ENCODE measurements at regions not wholly inside any gene's neighbourhood (a gene's known extent, or its start where the extent isn't known, plus 50 kb on each side); places are given as distances from the start of the nearest gene placed in this dataset.
"Not testable (repeated sequence)": the region's sequence is repeated elsewhere in the genome, so short reads cannot be mapped to it uniquely, and the experiment has no call there.

DNA sequence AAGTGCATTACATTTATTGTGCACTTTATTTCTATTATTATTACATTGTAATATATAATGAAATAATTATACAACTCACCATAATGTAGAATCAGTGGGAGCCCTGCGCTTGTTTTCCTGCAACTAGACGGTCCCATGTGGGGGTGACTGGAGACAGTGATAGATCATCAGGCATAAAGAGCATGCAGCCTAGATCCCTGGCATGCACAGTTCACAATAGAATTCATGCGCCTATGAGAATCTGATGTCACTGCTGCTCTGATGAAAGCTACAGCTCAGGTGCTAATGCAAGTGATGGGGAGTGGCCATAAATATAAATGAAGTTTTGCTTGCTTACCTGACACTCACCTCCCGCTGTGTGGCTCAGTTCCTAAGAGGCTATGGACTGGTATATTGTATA is 278.4 kb upstream of the ADGRL3 start:
- DNase-seq (ENCODE audit: extremely low read depth in 1 of 11, low read depth in 9 of 11, low spot score in 4 of 11), result not testable (repeated sequence)

DNA sequence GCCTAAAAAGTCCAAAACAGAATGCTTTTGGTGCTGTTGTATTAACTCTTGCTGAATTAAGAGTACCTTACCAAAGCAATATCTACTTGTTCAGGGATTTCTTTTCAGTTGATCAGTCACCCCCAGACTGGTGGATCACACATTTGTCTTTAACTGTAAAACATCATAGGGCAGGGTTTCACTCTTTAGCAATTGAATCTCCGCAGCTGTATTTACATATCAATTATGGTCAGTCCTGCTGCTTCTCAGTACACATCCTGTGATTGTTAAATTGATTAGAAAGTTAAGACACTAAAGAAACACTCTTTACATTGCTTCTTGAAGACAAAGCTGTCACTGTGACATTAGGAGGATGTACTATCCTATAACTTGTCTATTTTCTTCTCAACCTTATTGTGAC is 277.1 kb upstream of the ADGRL3 start:
- DNase-seq (ENCODE audit: extremely low read depth in 1 of 11, low read depth in 9 of 11, low spot score in 4 of 11), result no peak

- no peak for DNase-seq (ENCODE audit: extremely low read depth in 1 of 11, low read depth in 9 of 11, low spot score in 4 of 11)
These were observed 273.5 kb upstream of the ADGRL3 start for GRCh38 chr4:60926624-60927023.

DNA sequence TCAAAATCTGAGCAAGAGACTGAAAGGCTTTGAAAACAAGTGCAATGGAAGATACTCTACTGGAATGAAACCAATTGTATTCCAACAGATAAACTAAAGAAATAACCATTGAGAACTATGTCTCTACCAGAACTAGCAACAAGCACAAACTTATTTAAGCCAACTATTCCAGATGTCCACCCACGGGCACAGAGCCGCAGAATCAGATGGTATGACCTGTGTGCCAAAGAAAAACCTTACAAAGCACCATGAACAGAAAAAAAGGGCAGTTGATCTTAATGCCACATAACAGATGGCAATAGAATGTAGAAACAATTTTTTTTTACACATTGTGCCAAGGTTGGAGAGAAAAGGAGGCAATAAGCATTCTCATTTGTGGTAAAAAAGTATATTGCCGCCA is 269.3 kb upstream of the ADGRL3 start:
- no peak for DNase-seq (ENCODE audit: extremely low read depth in 1 of 11, low read depth in 9 of 11, low spot score in 4 of 11)

DNA sequence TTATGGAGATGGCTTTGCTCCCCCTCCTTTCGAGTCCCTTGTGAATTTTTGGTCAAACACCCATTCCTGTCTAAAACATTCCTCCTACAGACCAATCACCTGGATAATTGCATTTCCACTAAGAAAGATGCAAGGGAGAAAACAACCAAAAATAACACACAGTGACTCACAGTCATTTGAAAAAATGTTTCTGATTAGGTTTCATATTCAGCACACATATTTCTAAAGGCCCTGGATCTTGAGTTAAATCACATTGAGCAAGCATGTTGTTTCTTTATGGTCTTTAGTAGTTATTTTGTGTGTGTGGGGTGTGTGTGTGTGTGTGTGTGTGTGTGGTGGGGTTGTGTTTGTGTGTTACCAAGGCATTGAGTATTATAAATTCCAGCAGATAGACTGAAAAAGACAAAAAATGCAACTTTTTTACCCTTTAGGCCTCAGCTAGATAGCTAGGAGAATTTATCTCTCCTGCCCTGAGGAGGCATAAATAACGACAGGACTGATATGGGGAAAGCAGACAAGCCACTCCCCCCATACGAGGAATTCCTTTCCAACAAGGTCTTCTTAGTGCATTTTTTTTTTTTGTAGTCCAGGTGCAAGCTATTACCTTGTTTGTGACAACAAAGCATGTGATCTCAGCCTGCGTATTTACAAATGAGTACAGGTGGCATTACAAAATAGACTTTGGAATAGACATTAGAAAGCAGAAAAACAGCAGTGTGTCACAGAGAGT is 265.4 kb upstream of the ADGRL3 start:
- DNase-seq (ENCODE audit: extremely low read depth in 1 of 11, low read depth in 9 of 11, low spot score in 4 of 11), result peak in 2 of 11 donors; percentile 7 to 16

- DNase-seq (ENCODE audit: extremely low read depth in 1 of 11, low read depth in 9 of 11, low spot score in 4 of 11), result no peak
These were observed 261.9 kb upstream of the ADGRL3 start for GRCh38 chr4:60938181-60938580.

DNA sequence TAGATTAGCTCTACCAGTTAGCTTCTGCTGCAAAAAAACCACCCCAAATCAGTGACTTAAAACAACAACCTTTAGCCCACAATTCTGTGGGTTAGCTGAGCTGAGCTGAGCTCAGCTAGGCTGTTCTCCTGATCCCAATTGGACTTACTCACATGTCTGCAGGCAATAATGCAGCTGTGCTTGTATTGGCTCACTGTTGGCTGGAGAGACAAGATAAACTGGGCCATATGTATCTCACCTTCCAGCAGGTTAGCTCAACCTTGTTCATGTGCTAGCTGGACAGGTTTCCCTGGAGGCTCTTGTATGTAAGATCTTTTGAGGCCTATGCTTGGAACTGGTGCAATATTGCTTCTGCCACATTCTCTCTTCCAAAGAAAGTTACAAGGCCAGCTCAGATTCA is 261.5 kb upstream of the ADGRL3 start:
- DNase-seq (ENCODE audit: extremely low read depth in 1 of 11, low read depth in 9 of 11, low spot score in 4 of 11), result no peak

DNA sequence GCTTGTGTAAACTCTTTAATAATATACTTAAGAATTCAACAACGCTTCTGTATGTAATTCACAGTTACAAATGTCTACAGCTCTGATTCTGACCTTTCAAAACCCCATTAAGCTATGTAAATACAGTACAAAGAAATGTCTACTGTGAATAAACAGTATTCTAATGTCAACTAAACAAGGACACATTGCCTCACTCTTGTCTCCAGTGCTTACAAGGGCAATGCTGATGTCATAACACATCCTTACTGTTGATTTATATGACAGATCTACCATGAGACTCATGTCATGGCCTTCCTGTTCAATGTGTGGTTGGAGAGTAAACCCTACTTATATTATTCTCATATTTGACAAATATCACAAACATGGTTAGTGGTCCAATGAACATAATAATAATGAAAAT is 256.1 kb upstream of the ADGRL3 start:
- DNase-seq (ENCODE audit: extremely low read depth in 1 of 11, low read depth in 9 of 11, low spot score in 4 of 11), result no peak

DNA sequence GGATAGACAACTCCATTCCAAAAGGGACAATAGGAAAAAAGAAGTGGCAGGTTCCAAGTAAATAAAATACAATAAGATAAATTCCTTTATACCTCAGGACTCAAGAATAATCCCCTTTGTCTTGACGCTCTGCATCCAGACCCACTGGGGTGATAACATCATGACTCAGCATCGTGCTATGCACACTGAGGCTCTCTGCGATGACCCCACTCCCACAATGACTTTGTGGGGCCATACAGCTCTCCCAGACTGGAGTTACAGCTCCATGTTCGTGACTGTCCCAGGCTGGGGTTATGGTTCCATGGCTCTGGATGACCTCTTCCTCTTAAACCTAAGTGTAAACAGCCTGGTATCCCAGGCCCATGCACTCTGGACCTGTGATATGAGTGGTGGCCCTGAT is 254.5 kb upstream of the ADGRL3 start:
- DNase-seq (ENCODE audit: extremely low read depth in 1 of 11, low read depth in 9 of 11, low spot score in 4 of 11), result no peak

DNA sequence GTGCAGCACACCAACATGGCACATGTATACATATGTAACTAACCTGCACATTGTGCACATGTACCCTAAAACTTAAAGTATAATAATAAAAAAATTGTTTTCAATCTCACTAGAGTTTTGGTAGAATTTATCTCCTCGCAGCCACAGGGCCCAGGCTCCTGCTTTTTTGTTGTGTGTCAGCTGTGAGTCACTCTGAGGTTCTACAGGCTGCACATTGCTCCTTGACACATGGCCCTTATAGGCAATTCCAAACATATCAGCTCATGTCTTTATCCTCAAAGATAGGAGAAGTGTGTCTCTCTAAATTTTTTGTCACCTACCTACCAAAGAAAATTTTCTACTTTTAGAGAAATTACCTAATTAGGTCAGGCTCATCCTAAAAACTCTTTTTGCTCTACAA is 252.1 kb upstream of the ADGRL3 start:
- DNase-seq (ENCODE audit: extremely low read depth in 1 of 11, low read depth in 9 of 11, low spot score in 4 of 11), result no peak

- no peak for DNase-seq (ENCODE audit: extremely low read depth in 1 of 11, low read depth in 9 of 11, low spot score in 4 of 11)
These were observed 247.2 kb upstream of the ADGRL3 start for GRCh38 chr4:60952921-60953320.

DNA sequence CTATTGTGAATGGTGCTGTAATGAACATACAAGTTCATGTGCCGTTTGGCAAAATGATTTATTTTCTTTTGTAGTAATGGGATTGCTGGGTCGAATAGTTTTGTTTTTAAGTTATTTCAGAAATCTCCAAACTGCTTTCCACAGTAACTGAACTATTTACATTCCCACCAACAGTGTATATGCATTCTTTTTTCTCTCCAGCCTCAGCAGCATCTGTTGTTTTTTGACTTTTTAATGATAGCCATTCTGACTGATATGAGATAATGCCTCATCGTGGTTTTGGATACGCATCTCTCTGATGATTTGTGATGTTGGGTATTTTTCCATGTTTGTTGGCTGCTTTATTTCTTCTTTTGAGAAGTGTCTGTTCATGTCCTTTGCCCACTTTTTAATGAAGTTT is 246.3 kb upstream of the ADGRL3 start:
- no peak for DNase-seq (ENCODE audit: extremely low read depth in 1 of 11, low read depth in 9 of 11, low spot score in 4 of 11)

GRCh38 chr4:60962286-60962685 is 237.8 kb upstream of the ADGRL3 start:
- DNase-seq (ENCODE audit: extremely low read depth in 1 of 11, low read depth in 9 of 11, low spot score in 4 of 11), result no peak

GRCh38 chr4:60981534-60981933 is 218.6 kb upstream of the ADGRL3 start:
- no peak for DNase-seq (ENCODE audit: extremely low read depth in 1 of 11, low read depth in 9 of 11, low spot score in 4 of 11)

DNA sequence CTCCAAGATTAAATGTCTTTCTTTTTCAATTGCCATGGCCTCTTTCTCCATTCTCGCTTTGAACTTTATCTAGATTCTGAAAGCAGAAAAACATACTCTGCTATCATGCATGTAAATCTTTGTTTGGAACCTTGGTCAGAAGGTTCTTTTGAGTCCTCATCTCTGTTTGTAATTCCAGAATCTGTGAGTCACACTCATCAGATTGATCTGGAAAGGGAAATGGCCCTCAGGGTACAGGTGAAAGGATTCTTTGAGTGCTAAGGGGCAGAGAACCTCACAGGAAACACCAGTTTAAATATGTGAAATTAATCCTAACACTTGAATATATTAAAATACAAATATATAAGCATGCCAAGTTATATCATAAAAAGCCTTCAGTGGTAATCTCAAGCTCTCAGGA is 211.0 kb upstream of the ADGRL3 start:
- DNase-seq (ENCODE audit: extremely low read depth in 1 of 11, low read depth in 9 of 11, low spot score in 4 of 11), result no peak

GRCh38 chr4:60992037-60992436 is 208.1 kb upstream of the ADGRL3 start:
- no peak for DNase-seq (ENCODE audit: extremely low read depth in 1 of 11, low read depth in 9 of 11, low spot score in 4 of 11)

GRCh38 chr4:61003301-61003700 is 196.8 kb upstream of the ADGRL3 start:
- no peak for DNase-seq (ENCODE audit: extremely low read depth in 1 of 11, low read depth in 9 of 11, low spot score in 4 of 11)

DNA sequence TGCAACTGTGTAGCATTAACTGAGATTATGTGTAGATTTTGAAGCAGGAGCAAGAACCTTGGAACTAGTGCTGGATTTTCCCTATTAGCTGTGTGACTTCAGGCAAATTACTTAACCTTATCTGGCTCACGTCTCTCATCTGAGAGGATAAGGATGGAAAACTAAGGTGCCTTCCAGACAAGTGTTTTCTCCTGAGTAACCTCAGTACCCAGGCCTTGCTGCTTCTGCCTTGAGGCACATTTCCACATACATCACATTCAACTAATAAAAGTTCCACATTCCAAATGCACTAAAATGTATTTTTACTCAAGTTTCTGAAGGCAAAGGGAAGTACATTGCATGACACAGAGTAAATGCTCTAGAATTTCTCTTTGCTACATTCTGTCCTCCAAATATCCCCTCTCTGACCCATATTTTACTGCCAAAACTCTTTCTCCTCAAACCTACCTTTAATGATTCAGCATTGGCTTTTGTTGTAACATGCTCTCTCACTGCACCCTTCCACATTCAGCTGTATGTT is 195.4 kb upstream of the ADGRL3 start:
- no peak for DNase-seq (ENCODE audit: extremely low read depth in 1 of 11, low read depth in 9 of 11, low spot score in 4 of 11)

DNA sequence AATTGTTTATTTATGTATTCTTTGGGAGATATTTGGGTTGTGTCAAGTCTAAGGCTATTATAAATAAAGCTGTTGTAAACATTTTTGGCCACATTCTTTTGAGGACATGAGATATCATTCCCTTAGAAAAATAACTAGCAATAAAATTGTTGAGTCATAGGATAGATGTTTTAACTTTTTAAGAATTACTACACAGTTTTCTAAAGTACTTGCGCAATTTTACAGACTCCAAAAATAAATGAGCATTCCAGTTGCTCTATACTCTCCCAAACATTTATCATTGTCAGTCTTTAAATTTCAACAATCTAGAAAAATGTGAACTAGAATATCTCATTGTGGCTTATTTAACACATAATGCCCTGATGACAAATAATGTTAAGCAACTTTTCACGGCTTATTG is 189.1 kb upstream of the ADGRL3 start:
- DNase-seq (ENCODE audit: extremely low read depth in 1 of 11, low read depth in 9 of 11, low spot score in 4 of 11), result no peak

- not testable (repeated sequence) for DNase-seq (ENCODE audit: extremely low read depth in 1 of 11, low read depth in 9 of 11, low spot score in 4 of 11)
These were observed 188.2 kb upstream of the ADGRL3 start for GRCh38 chr4:61011936-61012335.

- DNase-seq (ENCODE audit: extremely low read depth in 1 of 11, low read depth in 9 of 11, low spot score in 4 of 11), result no peak
These were observed 175.5 kb upstream of the ADGRL3 start for GRCh38 chr4:61024610-61025009.
